Right lobe of liver (tissue), 4 donors: ENCODE measurements at regions not wholly inside any gene's neighbourhood (a gene's known extent, or its start where the extent isn't known, plus 50 kb on each side); places are given as distances from the start of the nearest gene placed in this dataset.

Source experiments
- CTCF ChIP-seq, 4 donors: fragments of 200-600 bp in 3 of 4; fragments of 450-650 bp in 1 of 4; IDR thresholded peaks; one replicate each; pipeline versions ENCODE4 v1.5.1 to v1.8.0; 2016 to 2022; ENCODE audit warnings: antibody characterized with exemption in 4 of 4, mild to moderate bottlenecking in 2 of 4
- POLR2A ChIP-seq: fragments of 450-650 bp; IDR thresholded peaks from one replicate; pipeline ENCODE4 v1.6.1; 2017; ENCODE audit warnings: antibody characterized with exemption, mild to moderate bottlenecking
- donor health status: DM: no; HTN: no; CAD: no.
- donor health status: DM: no; HTN: no; CAD: no.
- donor health status: DM: no; HTN: yes; CAD: no.

DNA sequence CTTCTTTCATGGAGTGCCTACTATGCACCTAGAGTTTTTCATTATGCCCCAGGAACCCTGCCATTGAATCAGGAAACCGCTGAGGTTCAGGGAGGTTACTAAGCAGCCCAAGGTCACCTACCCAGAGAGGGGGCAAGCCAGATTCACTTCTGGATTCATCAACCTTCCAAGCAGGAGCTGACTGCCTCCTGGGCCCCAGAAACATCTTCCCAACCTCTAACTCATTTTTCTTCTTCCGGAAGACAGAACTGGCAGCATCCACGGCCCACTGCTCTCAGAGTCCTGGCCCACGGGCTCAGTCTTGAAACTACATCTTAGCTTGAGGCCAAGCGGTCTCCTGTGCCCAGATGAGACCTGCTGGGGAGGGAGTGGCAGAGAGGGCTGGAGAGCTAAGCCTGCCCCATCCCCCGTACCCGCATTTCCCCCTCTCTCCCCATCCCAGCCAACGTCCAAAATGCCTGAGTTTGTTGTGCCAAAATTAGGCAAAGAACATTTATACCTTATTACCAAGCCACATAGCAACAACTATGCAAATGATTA lies 281.0 kb downstream of the CDC5L start:
- TF ChIP-seq CTCF (IDR thresholded peaks at IDR 0.05): no peak
- no peak for TF ChIP-seq POLR2A
